Germinal center (tissue), 1 donor: ENCODE measurements at regions not wholly inside any gene's neighbourhood (a gene's known extent, or its start where the extent isn't known, plus 50 kb on each side); places are given as distances from the start of the nearest gene placed in this dataset.
"Not testable (repeated sequence)": the region's sequence is repeated elsewhere in the genome, so short reads cannot be mapped to it uniquely, and the experiment has no call there.

Source experiments
- DNase-seq: peaks from one replicate; pipeline ENCODE4 v3.0.0; 2012; ENCODE audit warnings: mixed read lengths, low spot score

DNA sequence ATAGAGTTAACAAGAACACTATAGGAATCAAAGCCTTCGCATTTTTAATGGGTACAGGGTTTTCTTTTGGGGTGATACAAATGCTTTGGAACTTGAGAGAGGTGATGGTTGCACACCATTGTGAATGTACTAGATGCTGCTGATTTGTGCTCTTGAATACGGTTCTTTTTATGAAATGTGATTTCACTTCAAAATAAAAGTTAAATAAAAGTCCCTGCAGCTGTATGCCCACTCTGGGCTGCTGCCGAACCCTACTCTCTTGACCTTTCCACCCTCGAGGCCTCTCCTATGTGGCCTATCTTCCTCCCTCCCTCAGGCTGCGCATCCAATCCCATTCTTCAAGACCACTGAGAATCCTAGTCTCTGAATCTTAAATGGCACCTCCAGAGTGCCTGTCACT is 168.5 kb upstream of the AJAP1 start:
- no peak for DNase-seq

DNA sequence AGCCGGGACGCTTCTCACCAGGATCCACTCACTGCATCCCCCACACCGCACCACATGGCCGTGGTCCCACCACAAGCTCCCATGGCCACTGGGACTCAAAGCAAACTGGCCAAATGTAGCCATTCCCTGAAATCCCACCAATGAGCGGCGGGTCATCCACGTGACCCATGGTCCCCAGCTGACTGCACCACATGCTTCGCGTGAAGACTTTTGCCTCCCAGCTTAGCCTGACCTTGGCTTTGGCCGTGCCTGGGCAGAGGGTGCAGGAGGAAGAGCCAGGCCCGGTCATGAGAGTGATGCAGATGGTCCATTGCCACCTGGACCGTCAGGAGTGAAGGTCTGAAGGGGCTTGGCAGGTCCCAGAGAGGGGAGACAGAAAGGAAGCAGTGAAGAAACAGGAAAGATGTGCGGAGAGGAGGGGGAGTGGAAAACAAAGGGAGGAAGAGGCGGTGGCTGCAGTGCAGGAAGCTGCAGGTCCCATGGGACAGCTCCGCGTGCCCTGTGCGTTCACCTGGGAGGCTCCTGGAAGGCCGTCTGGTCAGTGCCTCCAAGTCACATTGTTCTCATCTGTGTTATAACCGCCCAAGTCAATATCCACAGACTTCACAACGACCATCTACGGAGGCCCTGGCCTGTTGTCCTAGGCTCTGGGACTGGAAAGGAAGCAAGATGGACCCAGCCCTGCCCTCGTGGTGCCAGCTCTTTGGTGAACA is 167.8 kb upstream of the AJAP1 start:
- no peak for DNase-seq

DNA sequence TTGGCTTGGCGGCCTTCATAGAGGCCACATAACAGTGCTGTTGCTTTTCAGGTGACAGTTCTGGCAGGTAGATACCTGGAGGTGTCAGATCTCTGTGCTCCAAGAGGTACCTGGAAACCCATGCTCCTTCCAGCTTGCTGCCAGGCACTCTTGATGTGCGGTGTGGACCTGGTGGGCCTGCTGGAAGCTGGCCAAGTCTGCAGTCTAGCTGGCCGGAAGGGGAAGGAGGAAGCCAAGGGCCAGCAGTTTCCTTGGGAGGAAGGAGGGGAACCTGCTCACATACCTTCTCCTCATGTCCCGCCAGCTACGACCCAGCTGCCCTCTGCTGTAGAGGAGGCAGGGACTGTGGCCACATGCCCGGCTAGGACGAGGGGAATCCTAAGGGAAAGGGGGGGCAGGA is 166.4 kb upstream of the AJAP1 start:
- no peak for DNase-seq

DNA sequence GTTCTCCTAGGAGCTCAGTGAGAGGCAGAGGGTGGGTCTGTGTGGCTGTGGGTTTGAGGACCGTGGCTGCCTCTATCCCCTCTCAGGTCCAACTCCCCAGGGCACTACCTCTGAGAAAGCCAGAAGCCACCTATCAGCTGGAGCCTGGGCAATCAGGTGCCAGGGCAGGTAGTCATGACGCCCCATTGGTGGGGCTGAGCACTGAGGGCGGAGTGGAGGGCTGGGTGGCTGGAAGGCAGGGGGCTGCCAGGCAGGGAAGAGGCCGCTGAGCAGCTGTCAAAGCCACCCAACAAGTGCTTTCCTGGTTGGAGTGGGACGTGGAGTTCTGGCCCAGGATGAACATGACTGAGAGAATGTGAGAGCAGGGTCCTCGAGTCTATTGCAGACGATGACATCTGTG is 164.9 kb upstream of the AJAP1 start:
- DNase-seq: no peak

DNA sequence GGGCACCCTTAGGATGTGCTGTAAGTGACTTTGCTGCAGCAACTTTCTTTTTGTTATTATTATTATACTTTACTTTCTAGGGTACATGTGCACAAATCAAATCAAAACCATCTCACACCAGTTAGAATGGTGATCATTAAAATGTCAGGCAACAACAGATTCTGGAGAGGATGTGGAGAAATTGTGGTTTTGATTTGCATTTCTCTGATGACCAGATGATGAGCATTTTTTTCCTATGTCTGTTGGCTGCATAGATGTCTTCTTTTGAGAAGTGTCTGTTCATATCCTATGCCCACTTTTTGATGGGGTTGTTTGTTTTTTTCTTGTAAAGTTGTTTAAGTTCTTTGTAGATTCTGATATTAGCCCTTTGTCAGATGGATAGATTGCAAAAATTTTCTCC is 164.4 kb upstream of the AJAP1 start:
- not testable (repeated sequence) for DNase-seq

DNA sequence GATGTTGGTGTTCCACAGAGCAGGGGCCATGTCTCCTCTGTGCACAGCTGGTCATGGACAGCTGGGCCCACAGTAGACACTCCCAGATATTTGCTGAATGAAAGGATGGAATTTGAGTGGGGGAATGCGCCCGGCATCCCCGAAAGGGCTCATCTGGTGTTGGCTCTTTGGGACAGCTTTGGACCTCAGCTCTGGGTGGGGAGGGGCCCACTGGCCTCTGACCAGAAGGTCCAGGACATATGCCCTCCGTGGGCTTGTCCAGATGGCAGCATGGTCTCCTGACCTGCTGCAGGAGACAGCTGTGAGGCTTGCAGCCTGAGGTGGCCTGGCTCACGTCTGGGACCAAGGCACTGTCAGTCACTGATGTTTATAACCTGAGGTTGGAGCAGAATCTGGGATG is 160.4 kb upstream of the AJAP1 start:
- no peak for DNase-seq

DNA sequence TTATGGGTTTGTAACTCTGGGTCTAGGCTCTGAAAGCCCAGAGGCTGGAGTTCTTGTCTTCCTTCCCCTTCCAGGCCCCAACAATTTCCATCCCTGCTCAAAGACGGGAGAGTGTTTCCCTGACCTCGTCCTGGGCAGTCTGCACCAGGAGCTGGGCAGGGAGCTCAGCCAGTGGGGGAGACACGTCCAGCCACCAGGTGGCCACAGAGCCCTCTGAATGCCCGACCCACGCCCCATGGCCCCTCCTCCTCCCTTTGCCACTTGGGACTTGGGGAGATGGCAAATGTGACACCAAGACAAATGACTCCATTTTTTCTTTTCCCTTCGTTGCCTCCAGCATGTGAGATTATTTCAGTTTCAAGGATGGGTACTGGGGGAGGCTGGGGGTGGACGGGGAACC is 159.9 kb upstream of the AJAP1 start:
- no peak for DNase-seq

DNA sequence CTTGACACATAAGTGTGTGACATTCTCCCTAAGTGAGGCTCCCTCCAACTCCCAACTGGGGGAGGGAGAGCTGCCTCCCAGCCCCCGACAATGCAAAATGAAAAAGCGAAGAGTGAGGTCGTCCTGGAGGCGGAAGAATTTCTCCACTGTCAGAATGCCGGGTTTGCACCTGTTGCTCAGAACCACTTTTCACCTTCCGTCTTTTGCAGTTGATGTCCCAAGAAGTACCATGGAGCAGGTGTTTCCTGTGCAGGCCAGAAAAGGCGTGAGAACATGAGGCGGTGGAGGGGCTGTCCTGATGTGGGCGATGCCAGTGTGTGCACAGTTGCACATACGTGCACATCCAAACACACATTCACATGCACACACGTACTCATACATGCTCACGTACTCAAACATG is 158.6 kb upstream of the AJAP1 start:
- no peak for DNase-seq

DNA sequence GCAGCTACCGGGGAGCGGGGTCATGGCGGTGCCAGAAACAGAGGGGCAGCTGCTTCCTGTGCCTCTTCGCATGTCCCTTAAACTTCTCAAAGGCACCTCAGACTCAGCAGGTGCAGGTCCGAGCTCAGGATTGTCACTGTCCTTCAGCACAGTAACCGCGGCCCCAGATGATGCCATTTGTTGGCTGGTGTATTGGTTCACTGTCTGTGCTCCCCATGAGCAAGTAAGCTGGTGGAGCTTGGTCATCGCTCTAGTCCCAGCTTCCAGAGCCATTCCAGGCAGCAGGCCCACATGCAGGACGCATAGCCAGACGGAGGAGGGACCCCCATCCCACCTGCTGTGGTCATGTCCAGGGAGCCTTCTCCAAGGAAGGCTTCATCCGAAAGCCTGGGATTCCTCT is 154.0 kb upstream of the AJAP1 start:
- no peak for DNase-seq

DNA sequence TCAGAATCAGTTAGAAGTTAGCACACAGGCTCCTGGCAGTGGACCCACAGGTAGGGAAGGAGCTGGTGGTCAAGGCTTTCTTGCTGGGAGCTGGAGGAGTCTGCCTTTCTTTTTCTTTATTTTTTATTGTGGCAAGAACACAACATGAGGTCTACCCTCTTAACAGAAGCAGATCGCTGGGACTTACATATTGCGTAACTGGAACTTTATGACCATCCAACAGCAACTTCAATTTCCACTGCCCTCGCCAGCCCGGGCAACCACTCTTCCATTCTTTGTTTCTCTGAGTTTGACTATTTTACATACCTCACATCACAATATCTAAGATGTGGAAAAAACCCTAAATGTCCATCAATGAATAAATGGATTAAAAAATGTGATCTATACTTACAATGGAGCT is 147.8 kb upstream of the AJAP1 start:
- no peak for DNase-seq

DNA sequence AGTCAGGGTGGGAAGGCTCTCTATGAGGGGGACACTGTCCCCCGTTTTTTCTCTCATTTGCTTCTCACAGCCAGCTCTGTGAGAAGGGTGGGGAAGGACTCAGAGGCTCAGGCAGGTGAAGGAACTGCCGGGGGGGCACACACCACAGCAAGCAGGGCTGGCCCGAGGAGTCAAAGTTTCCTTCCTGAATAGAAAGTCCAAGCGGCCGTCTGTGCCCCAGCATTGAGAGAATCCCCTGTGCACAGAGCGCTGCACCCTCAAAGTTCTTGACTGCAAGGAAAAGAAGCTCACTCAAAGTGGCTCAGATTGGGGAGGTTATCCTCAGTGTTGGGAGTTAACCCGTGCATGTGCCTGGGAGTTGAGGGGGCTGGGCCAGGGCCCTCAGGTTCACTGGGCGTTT is 145.2 kb upstream of the AJAP1 start:
- DNase-seq: no peak

DNA sequence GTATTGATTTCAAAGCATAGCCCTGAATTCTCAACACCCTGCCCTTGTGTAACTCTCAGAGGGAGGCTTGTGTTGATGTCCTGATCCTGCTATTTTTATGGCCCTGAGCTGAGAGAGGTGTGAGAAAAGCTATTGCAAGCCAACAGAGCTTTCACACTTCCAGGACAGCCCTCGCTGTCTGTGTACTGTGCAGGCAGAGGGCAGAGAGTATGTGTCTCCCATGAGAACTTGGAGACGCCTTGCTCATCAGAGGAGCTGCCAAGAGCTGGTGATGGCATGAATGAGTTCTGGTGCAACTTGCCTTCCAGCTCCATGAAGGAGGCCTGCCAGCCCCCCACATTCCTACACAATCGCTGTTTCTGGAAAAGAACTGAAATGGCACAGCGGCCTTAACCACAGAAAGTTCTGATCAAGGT is 144.1 kb upstream of the AJAP1 start:
- DNase-seq: no peak

DNA sequence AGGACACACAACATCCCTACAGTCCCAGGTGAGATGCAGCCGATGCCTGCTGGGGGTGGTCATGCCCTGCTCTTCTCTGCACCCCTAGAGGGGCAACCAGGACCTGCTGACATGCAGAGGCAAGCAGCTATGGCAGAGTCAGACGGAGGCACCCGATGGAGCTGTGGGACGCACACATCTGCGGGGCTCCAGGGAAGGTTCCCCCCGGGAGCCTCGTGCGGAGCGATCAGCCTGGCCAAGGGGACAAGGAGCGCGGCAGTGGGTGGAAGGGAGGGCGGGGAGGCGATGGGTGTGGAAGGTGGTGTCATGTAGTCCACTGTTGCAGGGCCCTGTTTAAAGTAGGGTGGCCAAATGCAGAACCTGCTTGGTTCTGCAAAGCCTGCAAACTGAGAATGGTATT is 143.0 kb upstream of the AJAP1 start:
- DNase-seq: no peak

DNA sequence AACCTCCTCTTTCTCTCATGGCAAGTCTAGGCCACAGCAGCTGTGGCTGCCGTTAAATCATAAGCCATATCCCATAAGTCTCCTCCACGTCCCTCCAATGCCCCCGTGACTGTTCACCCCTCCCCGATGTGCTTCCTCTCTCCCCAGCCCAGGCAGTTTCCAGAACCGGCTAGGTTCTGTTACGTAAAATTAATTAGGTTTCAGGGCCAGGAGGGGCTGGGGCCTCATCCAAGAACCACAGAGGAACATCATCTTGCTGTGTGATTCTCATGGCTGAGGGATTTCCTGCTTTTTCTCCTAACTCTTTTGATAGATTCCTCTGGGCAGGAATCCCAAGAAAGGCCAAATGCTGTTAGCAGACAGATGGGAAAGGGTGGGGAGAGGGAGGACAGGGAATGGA is 141.8 kb upstream of the AJAP1 start:
- no peak for DNase-seq

DNA sequence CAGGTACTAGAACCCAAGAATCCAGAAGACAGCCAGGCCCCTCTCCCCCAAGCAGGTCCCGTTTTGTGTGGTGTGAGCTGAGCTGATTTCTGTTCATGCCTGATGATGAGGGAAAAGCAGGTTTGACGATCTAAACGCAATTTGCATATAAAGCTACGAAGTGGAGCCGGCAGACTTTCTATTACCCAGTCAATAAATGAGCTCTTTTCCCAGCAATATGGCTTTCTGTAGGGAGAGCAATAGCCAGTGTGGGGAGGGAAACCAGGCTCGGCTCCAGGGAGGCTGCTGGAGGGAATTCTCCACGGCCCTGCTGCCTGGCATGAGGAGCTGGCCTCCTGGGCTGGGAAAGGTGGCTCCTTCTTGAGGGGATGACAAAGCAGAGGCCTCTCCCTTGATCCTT is 140.7 kb upstream of the AJAP1 start:
- no peak for DNase-seq

DNA sequence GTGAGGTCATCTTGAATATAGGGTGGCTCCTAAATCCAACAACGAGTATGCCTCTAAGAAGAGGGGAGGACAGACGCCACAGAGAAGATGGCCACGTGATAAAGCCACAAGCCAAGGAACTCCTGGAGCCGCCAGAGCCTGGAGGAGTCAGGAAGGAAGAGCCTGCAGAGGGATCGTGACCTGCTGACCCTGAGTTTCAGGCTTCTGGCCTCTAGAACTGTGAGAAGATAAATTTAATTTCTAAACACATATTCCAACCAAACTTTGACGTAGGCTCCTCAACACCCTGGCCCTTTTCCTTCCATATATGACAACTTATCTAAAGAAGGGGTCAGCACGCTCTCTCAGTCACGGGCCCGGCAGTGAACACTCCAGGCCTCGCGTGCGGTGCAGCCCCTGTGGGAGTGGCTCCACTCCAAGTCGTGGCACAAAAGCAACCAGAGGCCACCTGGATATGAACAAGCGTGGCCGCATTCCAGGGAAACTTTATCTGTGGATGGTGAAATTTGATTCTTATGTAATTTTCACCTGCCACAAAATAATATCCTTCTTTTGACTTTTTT is 138.6 kb upstream of the AJAP1 start:
- DNase-seq: no peak

DNA sequence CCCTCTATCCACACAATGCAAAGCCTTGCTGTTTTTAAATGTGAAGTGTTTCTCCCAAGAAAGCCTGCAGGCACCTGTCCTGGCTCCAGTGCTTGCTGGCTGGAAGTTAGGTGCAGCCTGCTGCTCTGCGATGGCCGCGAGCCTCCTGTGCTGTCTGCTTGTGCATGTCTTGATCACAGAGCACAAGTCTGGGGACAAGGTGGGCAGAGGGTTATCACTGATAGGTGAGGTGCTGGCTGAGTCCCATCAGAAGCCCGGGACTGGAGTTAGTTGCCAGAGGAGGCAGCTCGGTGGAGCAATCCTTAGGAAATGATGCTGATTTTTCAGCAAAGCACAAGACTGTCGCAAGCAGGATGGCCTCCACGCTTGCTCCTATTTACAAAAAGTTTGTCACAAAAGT is 137.8 kb upstream of the AJAP1 start:
- no peak for DNase-seq

DNA sequence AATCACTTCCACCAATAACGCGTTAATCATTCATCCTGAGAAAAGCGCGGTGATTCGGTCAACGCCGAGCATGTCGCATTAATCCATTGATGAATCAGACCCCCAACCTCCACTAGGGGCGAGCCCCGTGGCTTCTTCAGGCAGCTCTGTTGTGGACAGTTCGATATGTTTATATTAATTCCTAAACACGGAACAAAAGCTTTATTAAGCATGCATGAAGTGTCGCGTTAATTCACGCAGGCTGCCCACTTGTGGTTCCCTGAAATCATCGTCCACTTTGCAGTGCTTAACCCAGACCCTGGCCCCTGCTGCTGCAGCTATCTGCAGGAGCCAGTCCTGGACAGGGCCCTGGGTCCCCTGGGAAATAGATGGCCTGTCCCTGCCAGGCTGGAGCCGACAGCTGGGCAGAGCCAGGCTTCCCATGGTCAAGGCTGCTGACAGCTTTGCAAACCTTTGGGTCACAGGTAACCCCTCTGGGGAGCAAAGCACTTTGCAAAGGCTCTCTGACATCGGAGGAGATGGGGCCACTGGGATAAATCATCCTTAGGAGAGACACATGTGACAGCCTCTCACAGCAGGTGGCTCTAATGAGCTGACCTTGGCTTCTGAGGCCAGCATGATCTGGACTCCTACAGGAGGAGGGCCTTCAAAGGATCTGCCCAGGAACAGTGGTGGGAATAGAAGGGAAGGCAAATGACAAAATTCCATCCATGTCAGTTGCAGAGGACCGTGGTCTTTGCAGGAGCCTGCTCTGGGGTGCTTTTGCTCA is 137.0 kb upstream of the AJAP1 start:
- DNase-seq: no peak

DNA sequence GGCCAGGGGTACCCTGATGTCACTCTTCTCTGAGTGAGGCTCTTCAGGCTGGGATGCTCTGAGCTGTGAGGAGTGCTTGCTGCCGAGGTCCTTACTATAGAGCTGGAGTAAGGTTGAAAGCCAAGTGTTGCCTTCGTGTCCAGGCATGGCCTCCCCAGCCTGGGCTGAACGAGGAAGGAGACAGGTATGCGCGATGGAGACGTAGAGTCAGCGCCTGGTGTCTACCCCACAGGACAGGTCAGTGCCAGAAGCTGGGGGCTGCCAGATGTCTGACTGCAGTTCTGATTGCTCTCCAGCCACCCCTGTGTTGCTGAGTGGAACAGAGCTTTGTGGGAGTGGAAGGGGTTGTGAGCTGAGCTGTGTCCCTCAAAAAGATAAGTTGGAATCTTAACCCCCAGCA is 135.8 kb upstream of the AJAP1 start:
- no peak for DNase-seq

DNA sequence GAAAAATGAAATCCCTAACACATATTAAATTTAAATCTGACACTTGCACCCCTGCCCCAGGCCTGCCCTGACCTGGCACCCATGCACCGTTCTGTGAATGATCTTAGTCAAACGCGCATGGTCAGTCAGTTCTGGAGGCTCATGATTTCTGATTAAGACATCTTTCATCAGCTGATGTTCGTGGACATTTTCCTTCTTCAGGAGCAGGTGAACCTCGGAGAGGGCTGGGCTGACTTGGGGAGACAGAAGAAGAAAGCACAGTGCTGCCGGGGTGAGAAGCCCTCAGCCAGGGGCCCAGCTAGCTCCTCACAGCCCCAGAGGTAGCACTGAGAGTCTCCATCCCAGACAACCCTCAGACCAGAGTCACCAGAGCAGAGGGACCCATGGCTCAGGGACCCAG is 134.5 kb upstream of the AJAP1 start:
- DNase-seq: no peak

DNA sequence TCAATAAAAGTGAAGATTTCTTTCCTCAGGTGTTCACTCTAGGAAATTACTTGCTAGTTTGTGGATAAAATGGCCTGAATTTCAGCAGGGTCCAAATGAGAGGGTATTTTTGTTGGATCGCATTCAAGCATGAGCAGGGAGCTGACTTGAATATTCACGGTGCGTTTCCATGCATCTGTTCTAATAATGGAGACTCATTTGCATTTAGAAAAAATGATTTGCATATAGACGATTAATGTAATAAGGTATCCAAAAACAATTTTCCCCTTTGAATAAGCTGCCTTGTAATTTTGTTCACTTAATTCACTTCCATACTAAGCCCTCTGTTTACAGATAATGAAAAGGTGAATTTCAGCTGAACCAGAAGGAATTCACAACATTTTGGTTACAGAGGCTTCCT is 130.9 kb upstream of the AJAP1 start:
- DNase-seq: no peak

DNA sequence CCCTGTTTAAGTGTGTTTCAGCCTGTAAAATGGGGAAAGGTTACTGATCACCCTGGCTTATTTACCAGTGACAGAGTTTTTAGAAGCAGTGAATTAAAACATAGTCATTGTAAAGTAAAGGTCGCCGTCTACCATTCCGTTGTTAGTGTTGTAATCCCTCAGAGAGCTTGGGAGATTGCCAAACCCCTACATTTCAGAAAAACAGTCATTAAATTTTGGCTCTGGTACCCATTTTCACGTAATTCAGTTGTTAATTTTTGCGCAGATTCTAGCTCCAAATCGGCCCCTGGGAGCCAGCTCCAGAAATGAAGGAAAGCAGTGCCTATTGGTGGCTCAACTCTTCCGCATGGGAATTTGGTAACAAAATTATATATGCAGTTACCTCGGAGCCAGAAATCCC is 127.7 kb upstream of the AJAP1 start:
- no peak for DNase-seq

DNA sequence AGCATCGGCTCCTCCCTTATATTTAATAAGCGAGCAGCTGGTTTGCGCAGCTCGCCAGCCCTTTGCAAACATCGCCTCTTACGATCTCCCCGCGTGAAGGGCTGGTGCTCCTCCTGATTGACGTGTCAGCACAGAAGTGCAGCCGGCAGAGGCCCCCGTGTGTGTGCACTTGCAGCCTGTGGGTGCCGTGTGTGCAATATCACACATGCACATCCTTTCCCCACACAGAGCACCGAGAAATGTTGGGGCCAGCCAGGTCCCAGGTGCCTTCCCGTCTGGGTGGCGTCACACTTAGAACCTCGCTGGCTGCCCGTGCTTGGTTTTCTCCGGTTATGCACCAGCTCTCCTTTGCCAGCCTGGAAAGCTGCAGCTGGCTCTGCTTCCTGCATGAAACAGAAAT is 126.6 kb upstream of the AJAP1 start:
- no peak for DNase-seq

DNA sequence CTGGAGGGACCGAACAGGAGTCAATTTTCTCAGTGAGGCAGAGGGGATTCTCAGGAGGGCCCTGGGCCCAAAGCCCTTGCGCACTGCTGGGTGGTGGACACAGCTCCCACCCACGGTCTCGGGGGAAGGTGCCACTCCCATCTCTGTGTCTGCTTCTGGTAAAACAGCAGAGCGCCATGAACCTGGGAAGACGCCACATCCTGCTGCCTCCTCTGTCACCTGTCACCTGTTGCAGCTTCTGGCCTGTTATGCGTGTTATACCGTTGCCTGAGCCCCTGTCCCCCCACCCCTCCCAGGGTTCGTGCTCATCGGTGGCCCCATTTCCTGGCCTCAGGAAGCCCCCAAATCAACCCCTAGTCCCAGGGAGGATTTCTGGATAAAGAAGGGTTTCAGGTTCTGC is 125.8 kb upstream of the AJAP1 start:
- no peak for DNase-seq
